ENCODE measurements at regions not wholly inside any gene's neighbourhood (a gene's known extent, or its start where the extent isn't known, plus 50 kb on each side); places are given as distances from the start of the nearest gene placed in this dataset.
"Not testable (repeated sequence)": the region's sequence is repeated elsewhere in the genome, so short reads cannot be mapped to it uniquely, and the experiment has no call there.

GRCh38 chr3:176615826-176616225 lies 581.5 kb downstream of the TBL1XR1 start:
- no peak for DNase-seq

- no peak for DNase-seq
These were observed 585.6 kb downstream of the TBL1XR1 start for GRCh38 chr3:176611703-176612102.

GRCh38 chr3:176609361-176609760 lies 587.9 kb downstream of the TBL1XR1 start:
- no peak for DNase-seq

- not testable (repeated sequence) for DNase-seq
These were observed 591.7 kb downstream of the TBL1XR1 start for GRCh38 chr3:176605553-176605952.

GRCh38 chr3:176595307-176595706 lies 602.0 kb downstream of the TBL1XR1 start:
- DNase-seq: no peak

GRCh38 chr3:176590722-176591121 lies 606.6 kb downstream of the TBL1XR1 start:
- no peak for DNase-seq

GRCh38 chr3:176587089-176587488 lies 610.2 kb downstream of the TBL1XR1 start:
- DNase-seq: no peak

- DNase-seq: no peak
These were observed 612.7 kb downstream of the TBL1XR1 start for GRCh38 chr3:176584413-176585176.

- no peak for DNase-seq
These were observed 613.3 kb downstream of the TBL1XR1 start for GRCh38 chr3:176583956-176584355.

- DNase-seq: no peak
These were observed 615.7 kb downstream of the TBL1XR1 start for GRCh38 chr3:176581589-176581988.

- DNase-seq: no peak
These were observed 617.5 kb downstream of the TBL1XR1 start for GRCh38 chr3:176579711-176580185.

- no peak for DNase-seq
These were observed 619.0 kb downstream of the TBL1XR1 start for GRCh38 chr3:176578316-176578715.

- no peak for DNase-seq
These were observed 619.8 kb downstream of the TBL1XR1 start for GRCh38 chr3:176577447-176577846.

- DNase-seq: no peak
These were observed 622.5 kb downstream of the TBL1XR1 start for GRCh38 chr3:176574786-176575185.

- DNase-seq: no peak
These were observed 625.4 kb downstream of the TBL1XR1 start for GRCh38 chr3:176571926-176572325.

GRCh38 chr3:176570992-176571391 lies 626.3 kb downstream of the TBL1XR1 start:
- DNase-seq: no peak

- DNase-seq: no peak
These were observed 629.1 kb downstream of the TBL1XR1 start for GRCh38 chr3:176568189-176568588.

- no peak for DNase-seq
These were observed 630.5 kb downstream of the TBL1XR1 start for GRCh38 chr3:176566757-176567156.

- DNase-seq: no peak
These were observed 635.0 kb downstream of the TBL1XR1 start for GRCh38 chr3:176562331-176562730.

GRCh38 chr3:176561826-176562225 lies 635.5 kb downstream of the TBL1XR1 start:
- DNase-seq: no peak

GRCh38 chr3:176554791-176555654 lies 642.3 kb downstream of the TBL1XR1 start:
- no peak for DNase-seq

- no peak for DNase-seq
These were observed 643.0 kb downstream of the TBL1XR1 start for GRCh38 chr3:176554264-176554663.

GRCh38 chr3:176526942-176527341 lies 670.3 kb downstream of the TBL1XR1 start:
- no peak for DNase-seq

GRCh38 chr3:176526225-176526624 lies 671.1 kb downstream of the TBL1XR1 start:
- no peak for DNase-seq
